ENCODE measurements at regions not wholly inside any gene's neighbourhood (a gene's known extent, or its start where the extent isn't known, plus 50 kb on each side); places are given as distances from the start of the nearest gene placed in this dataset.

DNA sequence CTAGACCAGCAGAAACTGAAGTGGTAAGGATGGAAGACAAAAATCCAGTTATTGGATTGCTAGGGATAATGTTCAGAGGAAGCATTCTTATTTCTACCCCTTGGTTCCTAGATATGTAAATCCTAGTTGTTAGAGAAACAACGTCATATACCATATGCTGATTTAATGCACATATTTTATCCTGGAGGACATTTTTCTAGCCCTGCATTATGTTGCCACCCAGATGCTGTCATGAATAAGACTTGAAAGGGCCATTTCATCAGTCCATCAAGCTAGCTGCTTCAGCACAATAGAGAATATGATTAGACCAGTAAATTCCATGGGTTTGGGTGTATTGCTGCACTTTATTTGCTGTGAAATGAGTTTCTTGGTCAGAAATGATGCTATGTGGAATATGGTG lies 1736.4 kb downstream of the MAT2B start:
- ChIA-PET CTCF (no interaction called here), POLR2A (no interaction called here)
- no peak overlapping the region for H3K27ac Mint-ChIP-seq
- no peaks in the 10 kb centered on the region for H3K36me3 Mint-ChIP-seq (ENCODE audit: low read depth)
- ATAC-seq (no peak), DNase-seq (no peak)
- intact Hi-C loops (cut with micrococcal nuclease) = no loop called here
- no peaks in the 10 kb centered on the region for H3K27me3 Mint-ChIP-seq
- no peak overlapping the region for H3K4me3 Mint-ChIP-seq
- no peaks in the 10 kb centered on the region for H3K4me1 Mint-ChIP-seq (ENCODE audit: low read depth)
- peaks cover 3% of the 10 kb centered on the region for H3K9me3 Mint-ChIP-seq
- TF ChIP-seq, protein P1, sequence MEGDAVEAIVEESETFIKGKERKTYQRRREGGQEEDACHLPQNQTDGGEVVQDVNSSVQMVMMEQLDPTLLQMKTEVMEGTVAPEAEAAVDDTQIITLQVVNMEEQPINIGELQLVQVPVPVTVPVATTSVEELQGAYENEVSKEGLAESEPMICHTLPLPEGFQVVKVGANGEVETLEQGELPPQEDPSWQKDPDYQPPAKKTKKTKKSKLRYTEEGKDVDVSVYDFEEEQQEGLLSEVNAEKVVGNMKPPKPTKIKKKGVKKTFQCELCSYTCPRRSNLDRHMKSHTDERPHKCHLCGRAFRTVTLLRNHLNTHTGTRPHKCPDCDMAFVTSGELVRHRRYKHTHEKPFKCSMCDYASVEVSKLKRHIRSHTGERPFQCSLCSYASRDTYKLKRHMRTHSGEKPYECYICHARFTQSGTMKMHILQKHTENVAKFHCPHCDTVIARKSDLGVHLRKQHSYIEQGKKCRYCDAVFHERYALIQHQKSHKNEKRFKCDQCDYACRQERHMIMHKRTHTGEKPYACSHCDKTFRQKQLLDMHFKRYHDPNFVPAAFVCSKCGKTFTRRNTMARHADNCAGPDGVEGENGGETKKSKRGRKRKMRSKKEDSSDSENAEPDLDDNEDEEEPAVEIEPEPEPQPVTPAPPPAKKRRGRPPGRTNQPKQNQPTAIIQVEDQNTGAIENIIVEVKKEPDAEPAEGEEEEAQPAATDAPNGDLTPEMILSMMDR (IDR thresholded peaks at IDR 0.05) = no peak

DNA sequence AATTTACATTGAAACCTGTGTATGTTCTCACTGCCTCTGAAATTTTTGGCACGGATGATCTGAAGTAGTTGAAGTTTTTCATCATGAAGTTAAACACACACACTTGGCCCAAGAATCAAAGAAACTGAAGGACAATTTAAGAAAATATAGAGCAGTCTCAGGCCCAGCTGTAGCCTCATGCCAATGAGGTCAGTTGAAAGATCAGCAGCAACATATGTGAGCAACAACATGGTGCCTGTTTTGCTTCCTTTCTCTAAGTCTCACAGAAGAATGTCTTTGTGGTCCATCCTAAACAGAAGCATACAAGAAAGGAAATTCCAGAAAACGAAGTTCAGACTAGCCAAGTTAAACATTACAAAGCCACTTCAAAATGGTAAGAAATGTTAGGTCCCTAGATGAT lies 1737.2 kb downstream of the MAT2B start:
- TF ChIP-seq, protein P1 (IDR thresholded peaks at IDR 0.05) = no peak
- Mint-ChIP-seq H3K27me3 (no peaks in the 10 kb centered on the region), H3K36me3 (ENCODE audit: low read depth) (no peaks in the 10 kb centered on the region), H3K4me1 (ENCODE audit: low read depth) (no peaks in the 10 kb centered on the region), H3K27ac (no peak overlapping the region), H3K9me3 (peaks cover 3% of the 10 kb centered on the region), H3K4me3 (no peak overlapping the region)
- DNase-seq (no peak), ATAC-seq (no peak)
- CTCF ChIA-PET = no interaction called here
- intact Hi-C loops (cut with micrococcal nuclease) = no loop called here
- POLR2A ChIA-PET = no interaction called here

DNA sequence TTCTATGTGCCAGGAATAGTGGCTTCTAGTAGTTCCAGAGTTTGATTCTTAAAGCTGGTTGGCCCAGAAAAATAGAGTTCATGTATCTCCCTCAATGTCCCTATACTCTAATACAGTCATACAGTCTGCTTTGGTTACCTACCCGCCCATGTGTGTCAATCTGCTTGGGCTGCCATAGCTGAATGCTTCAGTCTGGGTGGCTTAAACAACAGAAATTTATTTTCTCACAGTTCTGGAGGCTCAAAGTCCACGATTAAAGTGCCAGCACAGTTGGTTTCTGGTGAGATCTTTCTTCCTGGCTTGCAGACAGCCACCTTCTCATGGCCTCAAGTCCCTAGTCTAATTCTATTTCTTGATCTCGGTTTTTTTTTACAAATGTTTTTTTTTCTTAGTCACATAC lies 1739.0 kb downstream of the MAT2B start:
- TF ChIP-seq, protein P1 (IDR thresholded peaks at IDR 0.05) = no peak
- ATAC-seq (no peak), DNase-seq (no peak)
- peaks cover 1% of the 10 kb centered on the region for H3K9me3 Mint-ChIP-seq
- no peak overlapping the region for H3K27ac Mint-ChIP-seq
- POLR2A ChIA-PET = no interaction called here
- H3K36me3 Mint-ChIP-seq (ENCODE audit: low read depth) = no peaks in the 10 kb centered on the region
- H3K4me1 Mint-ChIP-seq (ENCODE audit: low read depth) = no peaks in the 10 kb centered on the region
- H3K27me3 Mint-ChIP-seq = no peaks in the 10 kb centered on the region
- CTCF ChIA-PET = no interaction called here
- no peak overlapping the region for H3K4me3 Mint-ChIP-seq
- intact Hi-C loops (cut with micrococcal nuclease) = no loop called here

DNA sequence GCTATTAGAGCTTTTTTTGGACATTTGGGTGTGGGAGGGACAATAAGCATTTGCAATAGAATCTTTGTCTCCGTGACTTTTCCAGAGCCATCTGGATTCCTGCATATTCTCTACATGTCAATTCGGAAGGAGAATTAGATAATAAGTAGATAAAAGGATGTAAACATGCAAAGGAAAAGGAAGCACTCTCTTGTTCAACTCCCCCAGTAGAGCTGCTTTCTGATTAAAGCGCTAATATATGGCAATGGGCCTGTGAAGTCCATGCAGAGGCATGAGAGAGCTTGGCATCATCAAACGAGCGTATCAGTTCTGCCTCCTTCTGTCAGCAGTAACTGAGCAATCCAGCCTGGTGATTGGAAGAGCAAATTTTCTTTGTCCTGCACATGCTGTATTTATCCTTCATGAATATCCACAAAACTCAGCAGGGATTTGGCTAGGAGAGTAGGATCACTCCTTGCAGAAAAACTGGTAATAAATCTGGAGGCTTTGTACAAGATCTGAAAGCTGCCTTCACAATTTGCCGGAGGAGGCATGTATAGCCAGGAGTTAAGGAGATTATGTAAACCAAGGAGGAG lies 1752.9 kb downstream of the MAT2B start:
- H3K9me3 Mint-ChIP-seq = no peaks in the 10 kb centered on the region
- no peak for DNase-seq
- H3K4me3 Mint-ChIP-seq = no peak overlapping the region
- H3K27ac Mint-ChIP-seq = no peak overlapping the region
- no peaks in the 10 kb centered on the region for H3K36me3 Mint-ChIP-seq (ENCODE audit: low read depth)
- intact Hi-C loops (cut with micrococcal nuclease) = no loop called here
- ChIA-PET CTCF (no interaction called here), POLR2A (no interaction called here)
- TF ChIP-seq, protein P1 (IDR thresholded peaks at IDR 0.05) = no peak
- no peak for ATAC-seq
- H3K27me3 Mint-ChIP-seq = no peaks in the 10 kb centered on the region
- no peaks in the 10 kb centered on the region for H3K4me1 Mint-ChIP-seq (ENCODE audit: low read depth)

DNA sequence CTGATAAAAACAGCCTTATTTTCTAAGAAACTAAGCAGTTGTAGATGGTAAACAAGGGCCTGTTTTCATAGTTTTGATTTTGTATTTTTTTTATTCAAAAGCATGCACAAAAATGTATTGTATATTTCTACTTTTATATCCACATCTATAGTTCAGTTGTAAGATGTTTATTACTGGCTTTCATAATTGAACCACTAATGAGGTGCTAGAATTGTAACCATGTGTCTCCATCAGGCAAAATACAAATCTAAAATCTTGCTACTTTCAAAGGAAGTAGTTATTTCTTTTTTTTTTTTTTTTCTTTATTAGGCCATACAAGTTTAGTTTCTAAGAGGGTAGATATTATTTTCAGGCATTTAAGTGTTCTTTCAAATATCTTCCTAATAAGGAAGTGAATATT lies 1755.0 kb downstream of the MAT2B start:
- Mint-ChIP-seq H3K27me3 (no peaks in the 10 kb centered on the region), H3K4me3 (no peak overlapping the region), H3K9me3 (no peaks in the 10 kb centered on the region), H3K4me1 (ENCODE audit: low read depth) (no peaks in the 10 kb centered on the region), H3K27ac (no peak overlapping the region), H3K36me3 (ENCODE audit: low read depth) (no peaks in the 10 kb centered on the region)
- ChIA-PET POLR2A (no interaction called here), CTCF (no interaction called here)
- DNase-seq = no peak
- ATAC-seq = no peak
- TF ChIP-seq, protein P1 (IDR thresholded peaks at IDR 0.05) = no peak
- intact Hi-C loops (cut with micrococcal nuclease) = no loop called here

Data from activated CD8-positive, alpha-beta T cell treated with anti-CD3 and anti-CD28 coated beads for 36 hours (primary cell).